ENCODE measurements at regions not wholly inside any gene's neighbourhood (a gene's known extent, or its start where the extent isn't known, plus 50 kb on each side); places are given as distances from the start of the nearest gene placed in this dataset.

GRCh38 chr1:239536165-239536849 lies 149.9 kb downstream of the CHRM3 start:
- H3K27me3 ChIP-seq (ENCODE audit: control insufficient read depth in 5 of 5, insufficient read depth in 4 of 5, low read length in 5 of 5), result no peaks in the 10 kb centered on the region
- no peaks in the 10 kb centered on the region for H3K36me3 ChIP-seq (ENCODE audit: control insufficient read depth in 5 of 5, insufficient read depth in 5 of 5, low read length in 5 of 5)
- no peaks in the 10 kb centered on the region for H3K9me3 ChIP-seq (ENCODE audit: control insufficient read depth in 5 of 5, low read length in 5 of 5)
- H3K4me1 ChIP-seq (ENCODE audit: control insufficient read depth in 5 of 5, insufficient read depth in 5 of 5, low read length in 5 of 5), result peaks cover 0 to 18% (median 13%) of the 10 kb centered on the region in 5 donors
- no peak overlapping the region for H3K4me3 ChIP-seq (ENCODE audit: low read depth in 1 of 5, low read length in 5 of 5)
- H3K27ac ChIP-seq (ENCODE audit: low read depth, low read length), result no peak overlapping the region
- no peak overlapping the region for H3K9ac ChIP-seq (ENCODE audit: low read length in 5 of 5)

- Histone ChIP-seq H3K4me3 (ENCODE audit: low read depth in 1 of 5, low read length in 5 of 5) (no peak overlapping the region), H3K27ac (ENCODE audit: low read depth, low read length) (no peak overlapping the region), H3K27me3 (ENCODE audit: control insufficient read depth in 5 of 5, insufficient read depth in 4 of 5, low read length in 5 of 5) (no peaks in the 10 kb centered on the region), H3K9ac (ENCODE audit: low read length in 5 of 5) (no peak overlapping the region), H3K4me1 (ENCODE audit: control insufficient read depth in 5 of 5, insufficient read depth in 5 of 5, low read length in 5 of 5) (peaks cover 0 to 18% (median 13%) of the 10 kb centered on the region in 5 donors), H3K36me3 (ENCODE audit: control insufficient read depth in 5 of 5, insufficient read depth in 5 of 5, low read length in 5 of 5) (no peaks in the 10 kb centered on the region), H3K9me3 (ENCODE audit: control insufficient read depth in 5 of 5, low read length in 5 of 5) (no peaks in the 10 kb centered on the region)
Measured at GRCh38 chr1:239537795-239538194, 151.4 kb downstream of the CHRM3 start.

- Histone ChIP-seq H3K4me3 (ENCODE audit: low read depth in 1 of 5, low read length in 5 of 5) (no peak overlapping the region), H3K4me1 (ENCODE audit: control insufficient read depth in 5 of 5, insufficient read depth in 5 of 5, low read length in 5 of 5) (peaks cover 0 to 18% (median 13%) of the 10 kb centered on the region in 5 donors), H3K36me3 (ENCODE audit: control insufficient read depth in 5 of 5, insufficient read depth in 5 of 5, low read length in 5 of 5) (no peaks in the 10 kb centered on the region), H3K9ac (ENCODE audit: low read length in 5 of 5) (no peak overlapping the region), H3K9me3 (ENCODE audit: control insufficient read depth in 5 of 5, low read length in 5 of 5) (no peaks in the 10 kb centered on the region), H3K27me3 (ENCODE audit: control insufficient read depth in 5 of 5, insufficient read depth in 4 of 5, low read length in 5 of 5) (no peaks in the 10 kb centered on the region), H3K27ac (ENCODE audit: low read depth, low read length) (no peak overlapping the region)
Measured at GRCh38 chr1:239538239-239538988, 152.0 kb downstream of the CHRM3 start.

GRCh38 chr1:239539051-239539450 lies 152.7 kb downstream of the CHRM3 start:
- Histone ChIP-seq H3K36me3 (ENCODE audit: control insufficient read depth in 5 of 5, insufficient read depth in 5 of 5, low read length in 5 of 5) (no peaks in the 10 kb centered on the region), H3K9me3 (ENCODE audit: control insufficient read depth in 5 of 5, low read length in 5 of 5) (no peaks in the 10 kb centered on the region), H3K9ac (ENCODE audit: low read length in 5 of 5) (no peak overlapping the region), H3K4me1 (ENCODE audit: control insufficient read depth in 5 of 5, insufficient read depth in 5 of 5, low read length in 5 of 5) (peaks cover 0 to 18% (median 13%) of the 10 kb centered on the region in 5 donors), H3K27me3 (ENCODE audit: control insufficient read depth in 5 of 5, insufficient read depth in 4 of 5, low read length in 5 of 5) (no peaks in the 10 kb centered on the region), H3K27ac (ENCODE audit: low read depth, low read length) (no peak overlapping the region), H3K4me3 (ENCODE audit: low read depth in 1 of 5, low read length in 5 of 5) (no peak overlapping the region)

- Histone ChIP-seq H3K9me3 (ENCODE audit: control insufficient read depth in 5 of 5, low read length in 5 of 5) (no peaks in the 10 kb centered on the region), H3K27me3 (ENCODE audit: control insufficient read depth in 5 of 5, insufficient read depth in 4 of 5, low read length in 5 of 5) (no peaks in the 10 kb centered on the region), H3K9ac (ENCODE audit: low read length in 5 of 5) (no peak overlapping the region), H3K4me1 (ENCODE audit: control insufficient read depth in 5 of 5, insufficient read depth in 5 of 5, low read length in 5 of 5) (peaks cover 0 to 18% (median 13%) of the 10 kb centered on the region in 5 donors), H3K4me3 (ENCODE audit: low read depth in 1 of 5, low read length in 5 of 5) (no peak overlapping the region), H3K27ac (ENCODE audit: low read depth, low read length) (no peak overlapping the region), H3K36me3 (ENCODE audit: control insufficient read depth in 5 of 5, insufficient read depth in 5 of 5, low read length in 5 of 5) (no peaks in the 10 kb centered on the region)
Measured at GRCh38 chr1:239539812-239540211, 153.4 kb downstream of the CHRM3 start.

- Histone ChIP-seq H3K36me3 (ENCODE audit: control insufficient read depth in 5 of 5, insufficient read depth in 5 of 5, low read length in 5 of 5) (no peaks in the 10 kb centered on the region), H3K9me3 (ENCODE audit: control insufficient read depth in 5 of 5, low read length in 5 of 5) (no peaks in the 10 kb centered on the region), H3K27me3 (ENCODE audit: control insufficient read depth in 5 of 5, insufficient read depth in 4 of 5, low read length in 5 of 5) (no peaks in the 10 kb centered on the region), H3K4me3 (ENCODE audit: low read depth in 1 of 5, low read length in 5 of 5) (no peak overlapping the region), H3K9ac (ENCODE audit: low read length in 5 of 5) (no peak overlapping the region), H3K27ac (ENCODE audit: low read depth, low read length) (no peak overlapping the region), H3K4me1 (ENCODE audit: control insufficient read depth in 5 of 5, insufficient read depth in 5 of 5, low read length in 5 of 5) (peaks cover 0 to 5% (median 0%) of the 10 kb centered on the region in 5 donors)
Measured at GRCh38 chr1:239543873-239544272, 157.5 kb downstream of the CHRM3 start.

GRCh38 chr1:239545466-239545865 lies 159.1 kb downstream of the CHRM3 start:
- H3K27ac ChIP-seq (ENCODE audit: low read depth, low read length), result no peak overlapping the region
- no peaks in the 10 kb centered on the region for H3K4me1 ChIP-seq (ENCODE audit: control insufficient read depth in 5 of 5, insufficient read depth in 5 of 5, low read length in 5 of 5)
- H3K4me3 ChIP-seq (ENCODE audit: low read depth in 1 of 5, low read length in 5 of 5), result no peak overlapping the region
- no peaks in the 10 kb centered on the region for H3K9me3 ChIP-seq (ENCODE audit: control insufficient read depth in 5 of 5, low read length in 5 of 5)
- H3K36me3 ChIP-seq (ENCODE audit: control insufficient read depth in 5 of 5, insufficient read depth in 5 of 5, low read length in 5 of 5), result no peaks in the 10 kb centered on the region
- H3K9ac ChIP-seq (ENCODE audit: low read length in 5 of 5), result no peak overlapping the region
- no peaks in the 10 kb centered on the region for H3K27me3 ChIP-seq (ENCODE audit: control insufficient read depth in 5 of 5, insufficient read depth in 4 of 5, low read length in 5 of 5)

- peak overlapping the region in 1 of 5 donors; percentile 32 for H3K4me3 ChIP-seq (ENCODE audit: low read depth in 1 of 5, low read length in 5 of 5)
- H3K9ac ChIP-seq (ENCODE audit: low read length in 5 of 5), result no peak overlapping the region
- no peaks in the 10 kb centered on the region for H3K9me3 ChIP-seq (ENCODE audit: control insufficient read depth in 5 of 5, low read length in 5 of 5)
- no peaks in the 10 kb centered on the region for H3K36me3 ChIP-seq (ENCODE audit: control insufficient read depth in 5 of 5, insufficient read depth in 5 of 5, low read length in 5 of 5)
- no peaks in the 10 kb centered on the region for H3K27me3 ChIP-seq (ENCODE audit: control insufficient read depth in 5 of 5, insufficient read depth in 4 of 5, low read length in 5 of 5)
- no peaks in the 10 kb centered on the region for H3K4me1 ChIP-seq (ENCODE audit: control insufficient read depth in 5 of 5, insufficient read depth in 5 of 5, low read length in 5 of 5)
- H3K27ac ChIP-seq (ENCODE audit: low read depth, low read length), result no peak overlapping the region
Measured at GRCh38 chr1:239547987-239548386, 161.6 kb downstream of the CHRM3 start.

GRCh38 chr1:239550178-239550577 lies 163.8 kb downstream of the CHRM3 start:
- Histone ChIP-seq H3K9me3 (ENCODE audit: control insufficient read depth in 5 of 5, low read length in 5 of 5) (no peaks in the 10 kb centered on the region), H3K4me1 (ENCODE audit: control insufficient read depth in 5 of 5, insufficient read depth in 5 of 5, low read length in 5 of 5) (no peaks in the 10 kb centered on the region), H3K9ac (ENCODE audit: low read length in 5 of 5) (no peak overlapping the region), H3K27ac (ENCODE audit: low read depth, low read length) (no peak overlapping the region), H3K36me3 (ENCODE audit: control insufficient read depth in 5 of 5, insufficient read depth in 5 of 5, low read length in 5 of 5) (no peaks in the 10 kb centered on the region), H3K27me3 (ENCODE audit: control insufficient read depth in 5 of 5, insufficient read depth in 4 of 5, low read length in 5 of 5) (no peaks in the 10 kb centered on the region), H3K4me3 (ENCODE audit: low read depth in 1 of 5, low read length in 5 of 5) (no peak overlapping the region)

GRCh38 chr1:239555350-239555749 lies 169.0 kb downstream of the CHRM3 start:
- no peak overlapping the region for H3K4me3 ChIP-seq (ENCODE audit: low read depth in 1 of 5, low read length in 5 of 5)
- H3K36me3 ChIP-seq (ENCODE audit: control insufficient read depth in 5 of 5, insufficient read depth in 5 of 5, low read length in 5 of 5), result no peaks in the 10 kb centered on the region
- no peaks in the 10 kb centered on the region for H3K9me3 ChIP-seq (ENCODE audit: control insufficient read depth in 5 of 5, low read length in 5 of 5)
- no peaks in the 10 kb centered on the region for H3K27me3 ChIP-seq (ENCODE audit: control insufficient read depth in 5 of 5, insufficient read depth in 4 of 5, low read length in 5 of 5)
- no peak overlapping the region for H3K9ac ChIP-seq (ENCODE audit: low read length in 5 of 5)
- H3K4me1 ChIP-seq (ENCODE audit: control insufficient read depth in 5 of 5, insufficient read depth in 5 of 5, low read length in 5 of 5), result no peaks in the 10 kb centered on the region
- H3K27ac ChIP-seq (ENCODE audit: low read depth, low read length), result no peak overlapping the region
